GM19324 (cell line): ENCODE measurements at regions not wholly inside any gene's neighbourhood (a gene's known extent, or its start where the extent isn't known, plus 50 kb on each side); places are given as distances from the start of the nearest gene placed in this dataset.
"Not testable (repeated sequence)": the region's sequence is repeated elsewhere in the genome, so short reads cannot be mapped to it uniquely, and the experiment has no call there.

Experiments
- ATAC-seq: cut with Tn5 transposase; IDR thresholded peaks from one replicate; pipeline ENCODE4 v1.9.1; 2021; ENCODE audit warnings: mild to moderate bottlenecking, moderate library complexity; ENCODE audit not compliant: unreplicated experiment, low FRiP score

DNA sequence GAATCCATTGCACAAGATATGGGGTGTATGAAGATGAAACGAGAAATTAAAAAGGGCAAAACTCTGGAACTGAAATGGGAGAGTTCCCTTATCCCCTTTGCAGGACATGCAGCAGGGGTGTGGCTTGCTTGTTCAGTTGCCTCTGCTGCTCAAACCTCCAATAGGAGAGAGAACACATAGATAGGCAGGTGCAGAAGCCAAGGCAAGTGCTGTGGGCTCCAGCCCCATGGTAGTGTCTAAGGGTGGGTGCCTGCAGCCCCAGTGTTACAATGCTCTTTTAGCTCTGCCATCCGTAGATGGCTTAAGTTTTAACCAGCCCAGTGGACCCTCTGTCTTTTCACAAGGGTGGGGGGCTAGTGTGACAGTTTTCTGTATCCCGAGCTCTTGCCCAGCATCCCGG lies 69.7 kb downstream of the CMAS start:
- ATAC-seq: no peak

DNA sequence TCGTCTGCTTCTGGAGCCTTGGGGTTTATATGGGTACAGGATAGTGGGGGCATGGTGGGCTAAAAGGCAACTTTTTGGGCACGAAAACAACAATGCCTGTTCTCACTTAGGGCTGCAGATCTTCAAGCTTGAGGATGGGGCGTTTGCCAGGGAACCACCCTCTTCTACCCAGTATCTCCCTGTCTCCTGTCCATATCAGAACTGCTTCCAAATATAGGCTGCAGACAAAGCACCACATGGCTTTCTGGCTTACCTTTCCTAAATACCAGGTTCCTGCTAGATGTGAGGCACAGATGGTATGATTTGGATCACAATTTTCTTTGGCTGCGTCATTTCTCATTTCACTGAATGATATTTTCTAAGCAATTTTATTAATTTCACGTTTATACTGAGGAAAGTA lies 70.4 kb downstream of the CMAS start:
- ATAC-seq: no peak

DNA sequence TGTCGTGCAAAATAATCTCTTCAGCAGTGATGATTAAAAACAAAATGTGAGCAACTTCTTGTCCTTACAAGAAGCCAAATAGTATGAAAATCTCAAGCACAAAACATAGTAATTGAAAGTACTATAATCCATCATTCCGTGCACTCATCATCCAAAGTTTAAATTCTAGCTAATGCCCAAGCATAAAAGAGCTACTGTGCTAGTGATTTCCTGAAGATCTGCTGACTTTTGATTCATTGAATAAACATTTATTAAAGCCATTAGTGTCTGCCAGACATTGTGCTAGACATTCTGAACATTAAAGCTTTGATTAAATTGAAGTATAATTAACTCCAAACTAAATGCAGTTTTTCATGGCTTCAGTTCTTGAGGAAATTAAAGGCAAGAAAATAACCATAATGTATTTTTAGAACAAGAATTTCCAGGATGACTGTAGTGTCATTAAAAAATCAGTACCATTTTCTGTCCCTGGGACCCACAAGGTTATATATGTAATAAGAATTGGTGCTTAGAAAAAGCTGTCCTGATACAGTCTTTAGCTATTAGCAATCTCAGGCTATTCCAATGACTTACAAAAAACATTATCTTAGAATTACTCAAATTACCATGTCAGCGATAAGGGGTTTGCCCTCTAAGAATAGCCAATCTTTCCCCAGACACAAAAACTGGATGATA lies 71.7 kb downstream of the CMAS start:
- ATAC-seq: no peak

DNA sequence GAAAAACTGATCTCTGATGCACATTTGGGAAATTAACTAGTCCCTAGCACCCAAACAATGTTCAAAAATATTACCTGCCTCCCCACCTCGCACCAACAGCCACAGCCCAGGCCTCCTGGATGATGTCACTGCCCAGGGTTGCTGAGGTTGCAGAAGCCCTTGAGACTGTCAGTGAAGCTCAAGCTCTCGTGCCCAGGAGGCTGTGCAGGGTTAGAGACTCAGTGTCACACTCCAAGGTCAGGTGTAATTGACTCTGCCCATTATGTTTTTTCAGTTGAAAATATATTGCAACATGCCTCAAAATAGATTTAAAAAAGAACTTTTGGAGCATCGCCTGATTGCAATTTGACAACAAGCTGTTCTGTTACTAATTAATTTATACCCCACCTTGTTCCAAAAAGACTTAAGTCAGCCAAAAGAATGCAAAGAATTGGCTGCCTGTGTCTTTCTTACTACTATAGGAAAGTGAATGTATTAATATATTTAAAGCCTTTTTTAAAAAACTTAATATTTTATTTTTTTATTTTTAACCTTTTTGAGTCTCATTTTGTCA lies 72.3 kb downstream of the CMAS start:
- no peak for ATAC-seq

DNA sequence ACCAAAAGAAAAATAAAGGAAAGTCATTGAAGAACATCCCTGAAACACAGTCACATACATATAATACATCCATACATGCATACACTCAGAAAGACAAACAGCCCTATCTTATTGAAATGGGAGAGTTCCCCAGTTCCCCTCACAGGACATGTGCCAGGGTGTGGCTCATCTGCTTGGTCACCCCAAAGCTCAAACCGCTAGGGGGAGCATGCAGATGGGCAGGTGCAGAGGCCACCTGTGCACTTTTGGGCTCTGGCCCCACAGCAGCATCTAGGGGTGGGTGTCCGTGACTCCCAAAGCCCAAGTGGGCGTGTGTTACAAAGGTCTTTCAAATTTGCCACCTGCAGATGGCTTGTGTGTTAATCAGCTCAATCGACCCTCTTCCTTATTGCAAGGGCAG lies 75.2 kb downstream of the CMAS start:
- peak; percentile 77 for ATAC-seq

DNA sequence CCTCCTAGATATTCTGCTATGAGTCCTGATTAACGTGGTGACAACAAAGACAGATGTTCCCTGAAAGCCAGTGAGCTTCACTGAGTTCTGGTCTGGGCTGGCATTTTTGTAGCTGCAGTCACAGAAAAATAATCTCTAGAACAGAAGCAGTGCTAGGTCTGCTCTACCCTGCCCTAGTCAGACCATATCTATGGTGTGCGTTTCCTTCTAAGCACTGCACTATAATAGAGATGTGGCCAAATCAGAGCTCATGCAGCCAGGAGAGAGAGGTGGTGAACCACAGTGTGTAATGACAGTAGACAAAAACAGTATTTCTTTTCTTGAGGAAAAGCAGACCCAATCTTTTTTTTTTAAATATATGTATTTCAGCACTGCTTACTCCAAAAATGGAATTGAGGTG lies 76.3 kb downstream of the CMAS start:
- ATAC-seq: no peak

DNA sequence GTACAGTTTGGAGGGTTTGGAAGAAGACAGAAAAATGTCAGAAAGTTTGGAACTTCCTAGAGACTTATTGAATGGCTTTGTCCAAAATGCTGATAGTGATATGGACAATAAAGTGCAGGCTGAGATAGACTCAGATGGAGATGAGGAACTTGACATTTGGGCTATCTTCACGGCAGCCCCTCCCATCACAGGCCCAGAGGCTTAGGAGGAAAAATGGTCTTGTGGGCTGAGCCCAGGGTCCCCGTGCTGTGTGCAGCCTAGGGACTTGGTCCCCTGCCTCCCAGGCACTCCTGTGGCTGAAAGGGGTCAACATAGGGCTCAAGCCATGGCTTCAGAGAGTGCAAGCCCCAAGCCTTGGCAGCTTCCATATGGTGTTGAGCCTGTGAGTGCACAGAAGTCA lies 79.0 kb downstream of the CMAS start:
- ATAC-seq: no peak

DNA sequence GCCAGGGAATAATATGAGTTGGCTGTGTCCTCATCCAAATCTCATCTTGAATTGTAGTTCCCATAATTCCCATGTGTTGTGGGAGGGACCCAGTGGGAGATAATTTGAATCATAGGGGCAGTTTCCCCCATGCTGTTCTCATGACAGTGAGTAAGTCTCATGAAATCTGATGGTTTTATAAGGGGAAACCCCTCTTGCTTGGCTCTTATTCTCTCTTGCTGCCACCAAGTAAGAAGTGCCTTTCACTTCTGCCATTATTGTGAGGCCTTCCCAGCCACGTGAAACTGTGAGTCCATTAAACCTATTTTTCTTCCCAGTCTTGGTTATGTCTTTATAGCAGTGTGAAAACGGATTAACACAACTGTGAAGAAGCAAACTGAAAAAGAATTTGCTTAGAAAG lies 80.1 kb downstream of the CMAS start:
- ATAC-seq: not testable (repeated sequence)

DNA sequence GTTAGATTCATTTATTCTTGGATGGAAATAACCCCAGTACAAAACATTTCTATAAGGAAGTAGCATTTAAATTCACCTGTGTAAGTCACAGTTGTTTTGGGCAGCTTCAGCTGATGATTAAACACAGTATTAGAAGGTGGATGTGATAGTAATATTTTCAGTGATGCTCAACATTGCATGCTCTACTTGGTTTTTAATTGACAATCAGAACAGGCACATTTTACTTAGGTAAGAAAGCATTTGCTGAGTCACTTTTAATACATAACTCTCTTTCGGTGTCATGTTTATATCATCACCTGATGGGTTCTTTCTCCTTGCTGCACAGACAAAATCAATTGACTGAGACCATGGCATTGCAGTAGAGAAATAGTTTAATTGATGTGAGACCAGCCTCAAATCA lies 80.7 kb downstream of the CMAS start:
- no peak for ATAC-seq

DNA sequence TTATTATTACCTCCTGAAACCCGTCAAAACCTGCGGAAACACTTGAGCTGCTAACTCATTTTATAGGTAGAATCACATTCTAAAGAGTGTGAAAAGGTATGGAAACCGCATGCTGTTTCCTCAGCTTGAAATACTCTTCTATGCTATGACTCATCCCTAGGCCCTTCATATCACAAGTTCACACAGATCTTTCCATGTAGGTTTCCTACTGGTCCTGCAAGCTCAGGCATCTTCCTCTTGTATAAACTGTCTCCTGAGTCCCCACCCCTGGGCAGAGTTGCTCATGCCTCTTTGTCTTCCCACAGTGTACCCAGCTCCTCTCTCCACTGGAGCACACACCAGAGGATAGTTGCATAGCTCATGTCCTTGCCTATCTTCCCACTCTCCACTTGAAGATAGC lies 84.7 kb downstream of the CMAS start:
- ATAC-seq: no peak

DNA sequence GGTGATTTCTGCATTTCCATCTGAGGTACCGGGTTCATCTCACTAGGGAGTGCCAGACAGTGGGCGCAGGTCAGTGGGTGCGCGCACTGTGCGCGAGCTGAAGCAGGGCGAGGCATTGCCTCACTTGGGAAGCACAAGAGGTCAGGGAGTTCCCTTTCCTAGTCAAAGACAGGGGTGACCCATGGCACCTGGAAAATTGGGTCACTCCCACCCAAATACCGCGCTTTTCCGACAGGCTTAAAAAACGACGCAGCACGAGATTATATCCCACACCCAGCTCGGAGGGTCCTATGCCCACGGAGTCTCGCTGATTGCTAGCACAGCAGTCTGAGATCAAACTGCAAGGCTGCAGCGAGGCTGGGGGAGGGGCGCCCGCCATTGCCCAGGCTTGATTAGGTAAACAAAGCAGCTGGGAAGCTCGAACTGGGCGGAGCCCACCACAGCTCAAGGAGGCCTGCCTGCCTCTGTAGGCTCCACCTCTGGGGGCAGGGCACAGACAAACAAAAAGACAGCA lies 90.6 kb downstream of the CMAS start:
- not testable (repeated sequence) for ATAC-seq
